GM18502 (cell line): ENCODE measurements at regions not wholly inside any gene's neighbourhood (a gene's known extent, or its start where the extent isn't known, plus 50 kb on each side); places are given as distances from the start of the nearest gene placed in this dataset.

Experiments
- ATAC-seq: cut with Tn5 transposase; IDR thresholded peaks from one replicate; pipeline ENCODE4 v1.9.1; 2021; ENCODE audit warnings: mild to moderate bottlenecking; ENCODE audit not compliant: unreplicated experiment, poor library complexity

GRCh38 chr3:107238787-107239186 is 138.5 kb upstream of the CCDC54 start:
- no peak for ATAC-seq

DNA sequence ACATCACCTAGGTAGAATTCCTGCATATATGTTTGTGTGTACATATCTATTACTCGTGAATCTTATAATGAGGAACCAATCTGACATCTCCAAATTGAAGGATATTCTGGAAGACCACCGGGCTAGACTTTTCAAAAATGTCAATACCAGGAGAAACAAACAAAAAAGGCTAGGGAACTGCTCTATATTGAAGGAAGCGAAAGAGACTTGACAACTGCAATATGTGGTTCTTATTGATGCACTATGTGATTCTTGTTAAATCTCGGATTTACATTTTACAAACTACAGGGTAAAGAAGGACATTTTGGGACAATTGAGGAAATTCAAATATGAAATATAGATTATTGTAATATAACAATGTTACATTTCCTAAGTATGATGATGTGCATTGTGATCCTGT is 137.5 kb upstream of the CCDC54 start:
- ATAC-seq, result no peak

GRCh38 chr3:107240183-107241091 is 136.8 kb upstream of the CCDC54 start:
- peak; percentile 94 for ATAC-seq

- ATAC-seq, result peak; percentile 48
Measured at GRCh38 chr3:107241217-107241616, 136.0 kb upstream of the CCDC54 start.

DNA sequence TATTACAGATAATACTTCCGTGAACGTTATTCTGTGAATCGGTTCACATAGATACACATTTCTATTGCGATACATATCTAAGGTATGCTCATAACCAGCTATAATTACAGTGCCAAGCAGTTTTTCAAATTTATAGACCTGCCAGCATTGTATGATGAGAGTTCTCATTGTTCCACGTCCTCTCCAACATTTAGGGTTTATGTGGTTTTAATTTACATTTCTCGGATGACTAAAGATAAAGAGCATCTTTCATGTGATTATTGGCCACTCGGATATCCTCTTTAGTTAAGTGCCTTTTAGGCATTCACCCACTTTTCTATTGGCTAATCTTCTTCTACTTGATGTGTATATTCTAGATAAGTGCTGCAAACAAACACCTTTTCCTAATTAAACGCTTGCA is 134.7 kb upstream of the CCDC54 start:
- ATAC-seq, result no peak

- no peak for ATAC-seq
Measured at GRCh38 chr3:107247116-107247515, 130.1 kb upstream of the CCDC54 start.

- no peak for ATAC-seq
Measured at GRCh38 chr3:107249132-107249531, 128.1 kb upstream of the CCDC54 start.

GRCh38 chr3:107250221-107250620 is 127.0 kb upstream of the CCDC54 start:
- ATAC-seq, result no peak

DNA sequence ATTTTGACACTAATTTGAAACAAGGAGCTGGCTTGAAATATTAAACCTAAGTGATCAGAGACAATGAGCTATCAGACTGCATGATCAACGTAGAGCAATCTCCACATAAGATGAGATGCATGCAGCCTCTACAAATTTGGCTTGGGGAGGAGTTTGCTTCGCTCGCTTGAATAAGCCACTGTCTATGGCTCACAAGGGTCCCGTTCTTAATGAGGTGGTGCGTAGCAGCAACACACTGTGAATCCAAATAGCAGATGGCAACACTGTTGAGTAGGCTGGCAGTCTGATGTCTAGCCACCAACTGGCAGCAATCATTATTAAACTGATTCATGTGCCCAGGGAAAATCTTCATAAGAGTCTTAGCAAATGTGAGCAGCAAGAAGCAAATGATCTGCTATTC is 125.4 kb upstream of the CCDC54 start:
- no peak for ATAC-seq

DNA sequence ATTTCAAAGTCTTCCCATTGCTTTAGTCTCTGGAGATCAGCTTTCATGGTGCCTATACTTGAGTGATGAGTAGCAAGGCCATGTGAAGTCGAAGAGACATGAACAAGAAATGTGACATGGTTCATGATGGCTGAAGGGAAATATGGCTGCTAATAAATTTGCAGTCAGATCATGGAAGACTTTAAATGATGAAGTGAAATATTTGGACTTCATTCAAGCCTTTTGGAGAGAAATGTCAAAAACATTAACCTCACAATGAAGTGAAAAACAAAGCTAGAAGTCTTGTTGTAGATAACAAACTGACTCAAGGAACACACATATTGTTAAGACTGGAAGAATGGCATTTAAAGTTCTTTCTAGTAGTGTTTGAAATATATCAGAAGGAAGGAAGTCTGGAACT is 120.3 kb upstream of the CCDC54 start:
- no peak for ATAC-seq

DNA sequence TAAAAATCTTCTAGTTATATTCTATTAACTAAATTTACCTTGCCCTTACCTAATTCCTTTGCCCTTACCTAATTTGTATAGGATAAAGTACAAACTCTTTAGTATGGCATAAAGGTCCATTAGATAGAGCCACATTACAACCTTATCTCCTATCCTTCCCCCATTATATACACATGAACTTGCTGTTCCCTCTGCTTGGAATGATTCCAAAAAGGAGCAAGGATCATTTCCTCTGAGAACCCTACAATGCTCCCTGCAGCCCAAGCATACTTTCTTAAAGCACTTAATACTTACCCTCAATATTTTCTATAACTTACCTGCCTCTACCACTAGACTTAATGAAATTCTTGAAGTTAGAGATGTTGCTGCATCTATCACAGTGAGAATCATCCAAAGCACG is 118.9 kb upstream of the CCDC54 start:
- ATAC-seq, result no peak

- ATAC-seq, result no peak
Measured at GRCh38 chr3:107260207-107260606, 117.0 kb upstream of the CCDC54 start.

DNA sequence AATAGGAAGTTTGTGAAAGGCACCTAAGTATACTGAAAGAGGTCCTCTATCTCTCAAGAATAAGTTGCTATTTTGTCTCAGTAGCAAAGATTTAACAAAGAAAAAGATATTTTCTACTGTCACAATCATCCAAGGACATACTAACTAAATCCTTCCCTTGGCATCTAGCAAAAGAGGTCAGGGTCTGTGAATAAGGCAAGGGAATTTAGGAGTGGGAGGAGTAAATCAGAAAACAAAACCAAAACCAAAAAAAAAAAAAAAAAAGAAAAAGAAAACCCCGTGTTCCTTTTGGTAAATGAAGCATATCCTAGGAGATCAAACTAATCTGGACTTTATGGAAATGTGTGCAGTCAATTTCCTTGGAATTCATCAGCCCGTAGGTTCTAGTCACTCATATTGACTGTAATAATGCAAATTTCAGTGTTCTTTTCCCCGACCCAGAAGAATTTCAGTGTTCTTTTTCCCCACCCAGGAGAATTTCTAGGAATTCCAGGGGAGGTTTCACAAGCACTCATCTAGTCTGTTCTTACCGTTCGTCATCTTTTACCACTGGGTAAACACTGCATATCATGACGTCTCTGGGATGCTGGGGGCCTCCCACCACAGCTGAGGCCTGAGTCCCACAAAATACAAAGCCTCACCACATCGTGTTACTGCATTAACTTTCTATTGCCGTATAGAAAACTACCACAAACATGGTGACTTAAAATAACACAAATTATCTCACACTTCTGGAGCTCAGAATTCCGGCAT is 113.8 kb upstream of the CCDC54 start:
- no peak for ATAC-seq

- ATAC-seq, result no peak
Measured at GRCh38 chr3:107264888-107265287, 112.4 kb upstream of the CCDC54 start.

DNA sequence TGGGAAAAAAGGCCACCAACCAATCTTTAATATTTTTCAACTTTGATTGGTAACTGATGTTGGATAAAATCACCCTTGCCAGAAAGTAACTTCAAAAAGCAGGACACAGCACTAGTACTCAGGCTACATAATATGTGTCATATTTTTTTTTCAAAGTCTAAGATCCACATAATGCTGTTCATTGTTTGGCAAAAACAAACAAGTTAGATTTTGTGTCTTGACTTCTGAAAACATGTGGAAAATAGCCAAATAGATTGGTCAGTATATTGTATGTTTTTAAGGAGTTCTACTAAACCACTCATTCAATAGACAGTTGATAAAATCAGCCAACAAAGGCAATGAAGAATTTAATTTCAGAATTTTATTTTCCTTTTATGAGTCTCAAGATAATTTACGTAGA is 111.7 kb upstream of the CCDC54 start:
- no peak for ATAC-seq

- no peak for ATAC-seq
Measured at GRCh38 chr3:107268469-107268868, 108.8 kb upstream of the CCDC54 start.

GRCh38 chr3:107269136-107269535 is 108.1 kb upstream of the CCDC54 start:
- ATAC-seq, result no peak

- peak; percentile 81 for ATAC-seq
Measured at GRCh38 chr3:107271787-107272387, 105.4 kb upstream of the CCDC54 start.

DNA sequence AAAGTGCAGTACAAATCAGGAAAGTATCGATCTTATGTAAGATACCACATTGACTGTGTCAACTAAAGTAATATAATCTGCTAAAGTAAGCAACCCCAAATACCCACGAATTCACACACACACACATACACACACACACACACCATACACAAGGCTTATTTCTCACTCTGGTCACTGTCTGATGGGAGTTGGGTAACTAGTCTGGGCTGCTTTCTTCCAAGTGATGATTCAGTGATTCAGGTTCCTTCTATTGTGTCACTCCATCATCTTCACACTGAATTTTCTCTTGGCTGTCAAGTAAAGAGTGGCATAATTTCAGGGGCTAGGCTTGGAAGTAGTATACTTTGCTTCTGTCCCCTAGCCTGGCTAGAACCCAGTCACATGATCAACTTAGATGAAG is 104.8 kb upstream of the CCDC54 start:
- ATAC-seq, result no peak

GRCh38 chr3:107272885-107273284 is 104.4 kb upstream of the CCDC54 start:
- no peak for ATAC-seq

DNA sequence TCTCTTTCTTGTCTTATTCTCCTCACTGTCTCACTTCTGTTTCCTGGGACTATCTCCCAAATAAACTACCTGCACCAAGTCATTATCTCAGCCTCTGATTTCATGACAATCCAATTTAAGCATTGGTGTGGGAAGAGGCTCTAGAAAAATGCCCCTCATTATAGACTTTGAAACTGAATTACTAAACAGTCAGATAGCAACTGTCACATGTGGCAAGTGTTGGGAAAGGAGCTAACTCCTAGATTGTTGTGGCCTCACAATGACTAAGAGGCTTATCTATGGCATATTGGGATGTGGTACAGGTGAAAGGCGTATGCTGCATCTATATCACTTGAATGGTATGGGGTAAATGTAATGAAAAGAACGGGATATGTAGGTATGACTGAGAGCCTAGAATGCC is 103.5 kb upstream of the CCDC54 start:
- no peak for ATAC-seq
